AG10803 (cell line): ENCODE measurements at regions not wholly inside any gene's neighbourhood (a gene's known extent, or its start where the extent isn't known, plus 50 kb on each side); places are given as distances from the start of the nearest gene placed in this dataset.
"Not testable (repeated sequence)": the region's sequence is repeated elsewhere in the genome, so short reads cannot be mapped to it uniquely, and the experiment has no call there.

ENCODE experiments used
- DNase-seq: peaks from one replicate; pipeline ENCODE4 v3.0.0; 2010; ENCODE audit warnings: low read depth
- H3K4me3 ChIP-seq: 2 replicates; pipeline ENCODE4 v1.5.1; 2011; ENCODE audit warnings: mild to moderate bottlenecking, low read length, control low read depth
- TF ChIP-seq, protein P1 (sequence below): conservative IDR thresholded peaks from 2 replicates; pipeline ENCODE4 v1.5.1; 2011; ENCODE audit warnings: mild to moderate bottlenecking, low read length, control low read depth, inconsistent platforms

DNA sequence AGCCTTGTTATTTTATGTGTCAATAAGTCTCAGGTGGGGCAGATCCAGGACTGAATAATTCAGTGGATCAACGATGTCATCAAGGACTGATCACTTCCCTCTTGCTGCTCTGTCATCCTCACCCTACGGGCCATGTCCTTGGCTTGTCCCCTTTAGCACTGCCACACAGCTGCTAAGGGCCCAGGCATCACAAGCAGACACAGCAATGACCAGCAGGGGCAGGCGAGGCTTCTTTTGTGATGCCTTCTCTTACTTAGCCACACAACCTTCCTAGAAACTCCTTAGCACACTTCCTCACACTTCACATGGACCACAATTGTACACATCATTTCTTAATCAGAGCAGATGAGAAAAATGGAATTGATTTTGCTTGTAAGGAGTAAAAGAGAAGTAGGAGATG, 356.3 kb upstream of the SOX9 start:
- no peak overlapping the region for H3K4me3 ChIP-seq
- DNase-seq: no peak
- TF ChIP-seq, protein P1, sequence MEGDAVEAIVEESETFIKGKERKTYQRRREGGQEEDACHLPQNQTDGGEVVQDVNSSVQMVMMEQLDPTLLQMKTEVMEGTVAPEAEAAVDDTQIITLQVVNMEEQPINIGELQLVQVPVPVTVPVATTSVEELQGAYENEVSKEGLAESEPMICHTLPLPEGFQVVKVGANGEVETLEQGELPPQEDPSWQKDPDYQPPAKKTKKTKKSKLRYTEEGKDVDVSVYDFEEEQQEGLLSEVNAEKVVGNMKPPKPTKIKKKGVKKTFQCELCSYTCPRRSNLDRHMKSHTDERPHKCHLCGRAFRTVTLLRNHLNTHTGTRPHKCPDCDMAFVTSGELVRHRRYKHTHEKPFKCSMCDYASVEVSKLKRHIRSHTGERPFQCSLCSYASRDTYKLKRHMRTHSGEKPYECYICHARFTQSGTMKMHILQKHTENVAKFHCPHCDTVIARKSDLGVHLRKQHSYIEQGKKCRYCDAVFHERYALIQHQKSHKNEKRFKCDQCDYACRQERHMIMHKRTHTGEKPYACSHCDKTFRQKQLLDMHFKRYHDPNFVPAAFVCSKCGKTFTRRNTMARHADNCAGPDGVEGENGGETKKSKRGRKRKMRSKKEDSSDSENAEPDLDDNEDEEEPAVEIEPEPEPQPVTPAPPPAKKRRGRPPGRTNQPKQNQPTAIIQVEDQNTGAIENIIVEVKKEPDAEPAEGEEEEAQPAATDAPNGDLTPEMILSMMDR: peak; percentile 33

GRCh38 chr17:71765437-71765836, 355.4 kb upstream of the SOX9 start:
- no peak for DNase-seq
- no peak overlapping the region for H3K4me3 ChIP-seq
- TF ChIP-seq, protein P1: no peak

GRCh38 chr17:71769850-71770249, 351.0 kb upstream of the SOX9 start:
- DNase-seq: no peak
- H3K4me3 ChIP-seq: no peak overlapping the region
- TF ChIP-seq, protein P1: no peak

DNA sequence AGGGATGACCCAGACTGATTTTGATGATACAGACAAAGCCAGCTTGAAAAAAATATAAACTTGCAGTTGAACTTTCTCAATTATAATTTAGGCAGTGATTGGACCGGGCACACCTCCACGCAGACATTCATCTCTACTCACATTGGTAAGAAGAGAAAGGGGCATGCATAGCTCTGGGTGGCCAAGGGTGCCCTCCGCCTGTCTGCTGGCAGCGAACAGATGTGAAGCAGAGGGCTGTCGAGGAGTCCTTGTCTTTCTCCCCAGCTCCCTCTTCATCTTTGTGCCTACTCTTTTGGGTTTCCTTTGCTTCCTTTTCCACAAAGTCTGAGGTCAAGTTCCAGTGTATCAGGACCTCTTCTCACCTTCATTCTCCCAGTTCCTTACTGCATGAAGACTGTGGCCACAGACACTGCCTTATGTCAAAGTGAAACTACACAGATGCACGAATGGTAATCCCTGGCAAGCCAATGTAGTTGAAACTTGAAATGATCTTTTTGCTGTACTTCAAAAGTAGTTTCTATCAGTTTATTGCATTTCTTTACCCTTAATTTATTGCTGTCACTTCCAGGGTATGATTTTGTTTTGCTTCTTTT, 343.7 kb upstream of the SOX9 start:
- peak overlapping the region; percentile 27; the same call in 1 of the 2 replicates for H3K4me3 ChIP-seq
- DNase-seq: peak; percentile 12
- TF ChIP-seq, protein P1: no peak

DNA sequence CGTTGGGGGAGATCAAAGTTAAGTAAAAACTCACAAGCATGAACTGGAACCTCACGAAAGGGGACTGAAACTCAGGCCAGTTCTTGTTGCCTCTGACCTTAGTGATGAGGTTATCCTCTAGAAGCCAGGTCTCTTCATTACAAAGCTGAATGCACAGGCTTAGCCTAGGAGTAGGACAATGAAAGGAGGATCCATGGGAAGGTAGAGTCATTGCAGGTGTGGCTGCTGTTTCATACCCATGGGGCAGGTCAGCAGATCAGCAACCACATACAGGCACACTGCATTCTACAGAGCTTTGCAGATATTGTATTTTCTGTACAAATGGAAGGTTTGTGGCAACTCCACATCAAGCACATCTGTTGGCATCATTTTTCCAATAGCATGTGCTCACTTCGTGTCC, 341.3 kb upstream of the SOX9 start:
- DNase-seq: no peak
- H3K4me3 ChIP-seq: no peak overlapping the region
- TF ChIP-seq, protein P1: no peak

DNA sequence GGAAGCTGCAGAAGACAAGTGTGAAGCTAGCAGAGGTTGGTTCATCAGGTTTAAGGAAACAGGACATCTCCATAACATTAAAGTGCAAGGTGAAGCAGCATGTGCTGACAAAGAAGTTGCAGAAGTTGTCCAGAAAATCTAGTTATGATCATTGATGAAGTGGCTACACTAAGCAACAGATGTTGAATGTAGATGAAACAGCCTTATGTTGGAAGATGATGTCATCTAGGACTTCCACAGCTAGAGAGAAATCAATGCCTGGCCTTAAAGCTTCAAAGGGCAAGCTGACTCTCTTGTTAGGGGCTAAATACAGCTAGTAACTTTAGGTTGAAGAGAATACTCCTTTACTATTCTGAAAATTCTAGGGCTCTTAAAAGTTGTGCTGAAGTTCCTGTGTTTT, 340.2 kb upstream of the SOX9 start:
- TF ChIP-seq, protein P1: no peak
- H3K4me3 ChIP-seq: no peak overlapping the region
- no peak for DNase-seq

DNA sequence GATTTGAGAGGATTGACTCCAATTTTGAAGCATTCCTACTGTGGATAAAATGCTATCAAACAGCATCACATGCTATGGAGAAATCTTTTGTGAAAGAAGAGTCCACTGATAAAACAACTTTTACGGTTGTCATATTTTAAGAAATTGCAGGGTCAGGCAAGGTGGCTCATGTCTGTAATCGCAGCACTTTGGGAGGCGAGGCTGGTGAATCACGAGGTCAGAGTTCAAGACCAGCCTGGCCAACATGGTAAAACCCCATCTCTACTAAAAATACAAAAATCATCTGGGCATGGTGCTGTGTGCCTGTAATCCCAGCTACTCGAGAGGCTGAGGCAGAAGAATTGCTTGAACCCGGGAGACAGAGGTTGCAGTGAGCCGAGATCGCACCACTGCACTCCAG, 338.8 kb upstream of the SOX9 start:
- H3K4me3 ChIP-seq, DNase-seq: not testable (repeated sequence)

DNA sequence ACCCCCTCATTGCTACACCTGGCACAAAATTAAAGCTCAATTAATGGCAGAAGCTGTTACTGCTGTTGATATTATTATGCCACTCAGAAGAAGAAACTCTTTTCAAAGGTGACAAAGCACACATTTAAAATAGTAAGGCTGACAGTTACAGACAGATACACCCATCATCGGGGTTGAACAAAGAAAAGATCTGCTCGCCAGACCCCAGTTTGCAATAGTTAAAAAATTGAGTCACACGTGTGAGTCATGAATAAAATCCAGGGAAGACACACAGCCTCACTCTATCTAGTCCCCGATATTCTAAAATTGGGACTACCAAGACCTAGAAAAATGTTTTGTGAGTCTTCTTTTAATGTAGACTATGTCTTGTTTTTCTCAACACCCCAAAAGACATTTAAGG, 330.0 kb upstream of the SOX9 start:
- TF ChIP-seq, protein P1: no peak

More for the DNA sequence above, 330.0 kb upstream of the SOX9 start:
- DNase-seq: peak; percentile 24
- H3K4me3 ChIP-seq: no peak overlapping the region
